ENCODE measurements at regions not wholly inside any gene's neighbourhood (a gene's known extent, or its start where the extent isn't known, plus 50 kb on each side); places are given as distances from the start of the nearest gene placed in this dataset.

DNA sequence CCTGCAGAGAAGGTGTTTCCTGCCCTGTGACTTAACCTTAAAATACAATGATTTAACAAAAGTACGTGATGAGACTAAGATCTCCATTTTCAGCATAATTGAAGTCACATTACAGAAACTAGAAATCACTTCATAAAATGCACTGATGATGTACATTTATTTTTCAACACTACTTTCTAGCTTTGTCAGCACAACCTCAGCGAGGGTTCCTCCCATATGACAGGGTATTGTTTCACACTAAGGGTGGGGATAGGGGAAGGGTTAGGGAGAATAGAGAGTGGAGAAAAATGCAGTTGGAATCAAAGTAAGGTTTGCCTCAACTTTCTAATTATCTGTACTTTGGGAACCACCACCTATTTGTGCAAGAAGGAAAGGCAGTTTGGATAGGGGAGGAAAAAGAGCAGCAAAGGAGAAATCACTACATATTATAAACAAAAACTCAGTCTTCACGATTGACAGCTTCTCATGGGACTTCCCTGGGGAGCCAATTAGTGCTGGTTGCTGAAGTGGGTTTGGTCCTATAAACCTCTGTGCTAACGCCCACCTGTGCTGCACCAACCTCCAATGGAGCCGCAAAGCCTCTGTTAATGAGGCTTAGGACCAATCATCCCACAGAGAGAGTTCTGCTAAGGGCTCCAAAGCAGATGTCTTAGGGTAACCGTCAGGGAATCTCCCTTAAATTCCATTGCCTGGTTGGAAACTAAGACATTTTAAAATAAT is 369.2 kb upstream of the PDE4D start:
- peak in 1 of 2 donors; percentile 48 for DNase-seq (ENCODE audit: low read depth in 2 of 2)

DNA sequence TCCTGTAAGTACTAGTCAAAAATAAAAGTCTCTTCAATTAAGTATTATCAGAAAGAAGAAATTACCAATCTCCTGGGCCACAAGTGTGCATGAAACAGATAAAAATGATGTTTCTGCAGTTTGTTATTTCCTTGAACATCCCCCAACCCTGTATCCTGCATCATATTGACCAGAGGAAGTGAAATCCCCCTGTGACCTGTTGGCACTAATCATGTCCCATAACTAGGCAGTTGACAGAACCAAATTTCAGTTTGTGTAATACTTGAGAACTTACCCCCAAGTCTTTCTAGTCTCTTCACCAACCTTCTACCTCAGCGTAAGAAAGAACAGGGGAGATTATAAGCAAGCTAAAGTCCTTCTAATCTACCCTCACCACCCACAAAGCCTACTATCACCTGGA is 368.2 kb upstream of the PDE4D start:
- no peak for DNase-seq (ENCODE audit: low read depth in 2 of 2)

DNA sequence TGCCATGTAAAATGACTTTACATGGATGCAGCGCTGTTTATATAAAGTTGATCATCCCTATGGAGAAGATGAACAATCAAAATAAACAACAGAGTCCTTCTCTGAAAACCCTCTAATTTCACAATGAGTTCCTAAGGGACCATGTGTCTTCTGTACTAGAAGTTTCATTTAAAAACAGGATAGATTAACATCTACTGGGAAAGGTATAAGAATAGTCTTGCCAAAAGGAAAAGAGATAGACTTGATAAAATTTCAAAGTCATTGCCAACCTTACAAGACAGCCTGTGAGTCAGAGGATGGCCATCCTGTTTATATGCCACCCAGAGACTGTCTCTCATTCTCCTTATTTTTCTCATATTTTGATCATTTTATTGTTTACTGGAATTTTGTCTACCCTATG is 367.1 kb upstream of the PDE4D start:
- peak in 1 of 2 donors; percentile 4 for DNase-seq (ENCODE audit: low read depth in 2 of 2)

DNA sequence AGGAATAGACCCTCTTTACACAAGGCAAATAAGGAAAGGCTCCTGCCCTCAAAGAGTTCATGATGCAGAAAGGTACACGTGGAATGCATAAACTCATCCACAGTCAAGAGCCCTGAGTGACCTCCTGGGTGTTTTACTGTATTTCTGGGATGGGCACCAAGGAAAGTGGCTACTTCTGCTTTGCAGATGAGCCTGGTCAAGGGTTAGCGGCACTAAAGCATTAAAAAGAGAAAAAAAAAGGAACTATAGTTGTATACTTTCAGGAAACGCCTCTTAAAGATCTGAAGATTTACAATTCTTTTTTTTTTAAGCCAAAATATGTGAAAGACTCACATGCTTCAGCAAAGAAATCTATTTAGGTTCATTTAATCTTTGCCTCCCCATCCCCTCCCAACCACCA is 366.2 kb upstream of the PDE4D start:
- DNase-seq (ENCODE audit: low read depth in 2 of 2): no peak

DNA sequence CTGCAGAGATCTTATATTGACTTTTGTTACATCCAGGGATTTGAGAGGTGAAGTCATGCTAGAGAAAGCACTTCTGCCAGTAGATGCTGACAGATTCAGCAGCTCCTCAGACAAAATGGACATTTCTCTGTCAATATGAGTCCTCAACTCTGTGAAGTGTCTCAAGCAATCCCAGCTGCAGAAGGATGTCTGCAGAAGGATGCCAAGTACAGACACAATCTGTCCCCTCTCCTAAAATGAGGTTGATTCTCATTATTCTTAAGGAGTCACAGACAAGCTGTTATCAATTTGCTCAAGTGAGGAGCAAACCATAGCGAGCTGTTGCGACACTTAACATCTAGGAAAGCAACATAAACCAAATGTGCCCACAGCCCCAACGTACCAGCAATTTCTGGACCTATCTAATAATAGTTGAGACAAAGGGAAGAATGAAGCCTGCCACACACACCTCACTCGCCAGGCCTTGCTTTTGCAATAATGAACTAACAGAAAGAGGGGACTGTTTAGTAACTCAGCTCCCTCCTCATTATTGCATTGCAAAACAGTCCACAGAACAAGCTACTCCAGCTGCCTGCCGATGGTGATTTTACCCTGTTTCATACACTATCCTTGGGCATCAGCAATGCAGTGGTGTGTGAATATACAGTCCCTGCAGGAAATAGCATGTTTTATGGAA is 364.2 kb upstream of the PDE4D start:
- peak in 1 of 2 donors; percentile 33 for DNase-seq (ENCODE audit: low read depth in 2 of 2)

DNA sequence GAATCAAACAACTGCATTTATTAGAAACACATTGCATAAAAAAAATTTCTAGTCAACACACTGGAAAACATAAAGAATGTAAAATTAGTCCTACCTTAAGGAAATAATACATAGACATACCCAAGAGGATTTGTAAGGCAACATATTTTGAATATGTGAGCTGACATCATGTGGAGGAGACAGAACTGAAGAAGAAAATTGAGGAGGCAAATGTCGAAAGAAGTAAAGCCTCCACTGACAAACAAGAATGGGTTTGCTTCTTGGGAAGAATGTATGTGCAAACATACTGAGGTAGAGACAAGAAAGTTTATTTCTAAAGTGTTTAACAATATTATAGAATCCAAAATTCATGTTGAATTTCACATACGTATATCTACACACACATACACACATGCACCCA is 363.0 kb upstream of the PDE4D start:
- no peak for DNase-seq (ENCODE audit: low read depth in 2 of 2)

DNA sequence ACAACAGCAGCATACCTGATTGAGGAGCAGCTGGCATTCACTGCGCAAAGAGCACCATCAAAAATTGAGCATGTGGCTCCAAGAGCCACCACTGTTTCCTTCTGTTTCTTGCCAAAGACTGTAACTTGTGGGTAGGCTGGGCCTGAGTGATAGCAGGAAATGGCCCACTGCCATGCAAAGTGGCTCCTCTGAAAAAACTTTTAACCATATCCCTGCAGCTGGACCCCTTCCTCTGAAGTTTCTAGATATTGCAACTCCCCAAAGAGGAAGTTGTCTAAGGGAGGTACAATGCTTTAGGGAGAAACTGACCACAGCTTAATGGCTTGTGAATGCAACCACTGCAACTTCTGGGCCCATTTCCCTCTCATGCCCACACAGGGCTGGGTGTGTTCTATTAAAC is 355.4 kb upstream of the PDE4D start:
- no peak for DNase-seq (ENCODE audit: low read depth in 2 of 2)

DNA sequence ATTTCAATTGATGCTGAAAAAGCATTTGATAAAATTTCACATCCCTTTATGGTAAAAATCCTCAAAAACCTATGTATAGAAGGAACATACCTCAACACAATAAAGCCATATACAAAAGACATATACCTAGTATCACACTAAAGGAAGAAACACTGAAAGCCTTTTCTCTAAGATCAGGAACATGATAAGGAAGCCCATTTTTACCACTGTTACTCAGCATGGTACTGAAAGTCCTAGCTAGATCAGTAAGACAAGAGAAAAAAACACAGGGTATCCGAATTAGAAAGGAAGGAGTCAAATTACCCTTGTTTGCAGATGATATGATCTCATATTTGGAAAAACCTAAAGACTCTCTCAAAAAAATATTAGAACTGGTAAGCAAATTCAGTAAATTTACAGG is 350.2 kb upstream of the PDE4D start:
- no peak for DNase-seq (ENCODE audit: low read depth in 2 of 2)

DNA sequence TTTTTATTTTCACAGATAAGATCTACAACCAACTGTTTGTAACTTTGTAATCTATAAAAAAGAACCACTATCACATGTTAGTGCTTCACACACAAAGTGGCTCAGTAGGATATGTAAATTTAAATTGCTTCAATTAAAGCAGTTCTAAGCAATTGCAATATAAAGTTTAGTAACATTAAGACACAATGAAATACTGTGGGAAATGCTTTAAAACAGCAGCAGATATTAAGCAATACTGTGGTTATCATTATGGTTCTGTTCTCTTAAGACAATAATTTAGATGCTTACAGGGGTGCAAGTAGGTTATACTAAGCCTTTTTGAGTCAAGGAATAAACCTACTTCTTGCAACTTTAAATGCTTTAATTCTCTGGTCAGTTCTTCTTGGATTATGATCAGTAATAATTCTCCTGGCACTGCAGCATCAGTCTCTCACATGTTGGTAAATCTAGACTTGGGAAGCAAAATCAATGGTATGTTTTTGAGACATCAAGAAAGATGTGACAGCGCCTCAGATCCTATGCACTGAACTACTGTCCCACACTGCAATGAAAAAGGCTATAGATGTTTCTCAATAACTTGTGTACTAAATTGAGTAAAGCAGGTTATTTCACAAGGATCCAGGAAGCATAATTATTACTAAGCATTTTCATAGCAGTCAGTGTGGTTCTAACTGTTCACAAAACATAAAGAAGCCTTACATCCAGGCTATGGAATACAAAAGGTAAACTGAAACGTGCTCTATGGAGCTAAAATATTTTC is 338.7 kb upstream of the PDE4D start:
- no peak for DNase-seq (ENCODE audit: low read depth in 2 of 2)

DNA sequence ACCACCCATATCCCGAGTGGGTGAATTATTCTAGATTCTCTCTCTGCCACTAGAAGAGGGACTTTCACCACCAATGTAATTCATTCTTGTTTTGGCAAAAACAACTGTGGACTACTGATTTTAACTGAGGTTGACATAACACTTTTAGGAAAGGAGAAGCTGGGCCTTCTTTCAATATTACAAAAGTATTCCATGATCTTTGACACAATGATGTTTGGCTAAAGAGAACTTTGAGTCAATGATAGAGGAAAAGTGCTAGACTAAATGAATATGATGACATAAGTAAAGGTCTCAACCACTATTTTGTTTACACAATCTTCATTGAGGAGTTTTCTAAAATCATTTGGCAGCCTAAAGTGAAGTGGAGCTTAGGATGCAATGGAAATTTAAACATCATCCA is 336.9 kb upstream of the PDE4D start:
- DNase-seq (ENCODE audit: low read depth in 2 of 2): no peak

DNA sequence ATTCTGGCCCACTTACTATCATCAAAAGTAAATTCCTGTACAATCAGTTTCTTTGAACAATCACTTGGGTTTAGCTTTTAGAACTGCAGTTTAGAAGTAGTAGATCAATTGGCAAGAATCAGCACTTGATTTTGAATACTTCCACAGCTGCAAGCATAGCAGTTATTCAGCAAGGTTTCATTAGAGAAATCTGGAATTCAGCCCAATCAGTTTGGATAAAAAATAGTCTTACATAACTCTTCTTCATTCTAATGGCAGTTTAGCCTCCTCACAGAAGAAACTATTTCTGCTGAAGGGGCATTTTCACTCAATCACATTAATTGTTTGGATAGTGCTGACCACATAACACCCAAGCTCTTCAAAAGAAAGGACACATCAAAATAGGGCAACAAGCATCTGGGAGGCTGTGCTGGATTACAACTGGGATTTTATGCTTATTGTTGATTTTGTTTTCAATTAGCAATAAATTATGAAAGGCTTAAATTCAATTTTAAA is 336.2 kb upstream of the PDE4D start:
- no peak for DNase-seq (ENCODE audit: low read depth in 2 of 2)

DNA sequence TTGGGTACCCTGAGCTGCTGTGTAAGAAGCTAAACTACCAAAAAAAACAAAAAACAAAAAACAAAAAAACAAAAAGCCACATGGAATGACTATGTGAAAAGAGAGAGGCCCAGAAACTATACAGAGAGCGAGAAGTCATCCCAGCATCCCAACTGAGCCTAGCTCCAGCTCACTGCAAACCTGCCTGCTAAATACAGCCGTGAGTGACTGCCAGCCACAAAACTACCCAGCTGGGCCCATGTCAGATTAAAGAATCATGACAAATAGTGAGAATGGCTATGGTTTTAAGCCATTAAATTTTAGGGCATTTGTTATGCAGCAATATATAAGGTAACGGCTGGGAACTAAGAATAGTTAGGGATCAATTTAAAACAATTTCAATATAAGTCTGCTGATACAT is 335.1 kb upstream of the PDE4D start:
- no peak for DNase-seq (ENCODE audit: low read depth in 2 of 2)

DNA sequence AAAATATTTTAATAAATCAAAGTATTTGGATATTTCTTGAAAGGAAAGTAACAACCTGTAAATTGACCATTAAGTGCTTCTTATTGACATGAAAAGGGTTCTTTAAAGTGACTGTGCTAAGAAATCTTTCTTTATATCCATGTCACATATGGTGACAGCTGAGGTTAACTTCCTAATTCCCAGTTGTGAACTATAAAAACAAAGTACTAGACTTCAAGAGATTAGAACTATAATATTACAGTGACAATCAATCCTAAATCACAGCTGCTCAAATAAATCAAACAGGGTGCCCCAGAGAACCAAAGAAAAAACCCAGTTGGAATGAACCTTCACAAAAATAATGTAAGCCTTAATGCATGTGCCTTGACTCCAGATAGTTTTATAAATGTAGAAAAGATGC is 332.6 kb upstream of the PDE4D start:
- no peak for DNase-seq (ENCODE audit: low read depth in 2 of 2)

DNA sequence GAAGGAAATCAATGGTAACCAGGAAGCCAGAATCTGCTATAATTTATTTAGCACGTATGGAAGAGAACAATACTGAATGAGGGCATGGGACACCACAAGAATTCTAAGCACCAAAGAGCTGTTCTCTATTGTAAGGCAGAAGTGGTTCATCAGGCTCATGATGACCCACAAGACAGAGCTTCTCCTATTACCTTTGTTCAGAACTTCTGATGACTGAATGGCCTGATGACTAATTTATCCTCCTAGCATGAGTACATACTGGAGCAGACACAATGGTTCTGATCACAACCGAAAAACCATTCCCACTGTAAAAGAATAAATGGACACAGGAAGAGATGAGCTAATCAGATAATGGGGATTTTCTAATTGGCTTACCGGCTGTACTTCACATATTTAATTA is 329.8 kb upstream of the PDE4D start:
- DNase-seq (ENCODE audit: low read depth in 2 of 2): peak; percentile 4 to 52

DNA sequence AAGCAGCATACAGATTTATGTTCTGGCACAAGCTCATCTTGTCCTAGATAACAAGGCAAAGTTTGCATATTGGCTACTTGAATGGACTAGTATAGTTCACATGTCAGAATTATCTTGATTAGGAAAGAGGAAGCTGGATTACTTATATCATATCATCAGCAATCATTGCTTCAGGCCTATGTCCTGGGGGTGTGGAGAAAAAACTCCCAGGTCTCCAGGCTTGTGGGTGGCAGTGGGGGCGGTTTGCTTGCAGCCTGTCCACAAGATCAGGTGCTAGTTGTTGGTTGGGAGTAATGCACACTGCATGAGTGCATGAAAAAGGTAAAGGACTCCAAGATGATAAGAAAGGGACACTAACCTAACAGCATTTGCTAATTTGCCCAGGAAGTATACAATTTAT is 326.4 kb upstream of the PDE4D start:
- no peak for DNase-seq (ENCODE audit: low read depth in 2 of 2)

DNA sequence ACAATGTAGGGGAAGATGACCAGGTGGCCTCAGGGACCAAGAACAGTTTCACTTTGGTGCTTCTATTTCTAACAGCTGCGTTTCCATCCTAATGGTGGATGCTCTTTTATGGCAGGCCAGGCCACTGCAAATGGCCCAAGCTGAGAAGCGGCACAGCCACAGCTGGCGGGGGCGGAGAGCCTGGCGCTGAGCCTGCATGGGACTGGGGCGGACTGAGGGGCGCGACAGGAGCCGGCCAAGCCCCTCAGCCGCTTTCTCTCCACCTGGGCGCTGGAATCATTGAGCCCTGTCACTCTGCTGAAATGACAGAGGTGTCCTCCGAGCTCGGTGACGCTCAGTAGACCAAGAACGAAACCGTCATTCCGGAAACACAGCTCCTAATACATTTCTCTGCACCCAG is 317.3 kb upstream of the PDE4D start:
- no peak for DNase-seq (ENCODE audit: low read depth in 2 of 2)

DNA sequence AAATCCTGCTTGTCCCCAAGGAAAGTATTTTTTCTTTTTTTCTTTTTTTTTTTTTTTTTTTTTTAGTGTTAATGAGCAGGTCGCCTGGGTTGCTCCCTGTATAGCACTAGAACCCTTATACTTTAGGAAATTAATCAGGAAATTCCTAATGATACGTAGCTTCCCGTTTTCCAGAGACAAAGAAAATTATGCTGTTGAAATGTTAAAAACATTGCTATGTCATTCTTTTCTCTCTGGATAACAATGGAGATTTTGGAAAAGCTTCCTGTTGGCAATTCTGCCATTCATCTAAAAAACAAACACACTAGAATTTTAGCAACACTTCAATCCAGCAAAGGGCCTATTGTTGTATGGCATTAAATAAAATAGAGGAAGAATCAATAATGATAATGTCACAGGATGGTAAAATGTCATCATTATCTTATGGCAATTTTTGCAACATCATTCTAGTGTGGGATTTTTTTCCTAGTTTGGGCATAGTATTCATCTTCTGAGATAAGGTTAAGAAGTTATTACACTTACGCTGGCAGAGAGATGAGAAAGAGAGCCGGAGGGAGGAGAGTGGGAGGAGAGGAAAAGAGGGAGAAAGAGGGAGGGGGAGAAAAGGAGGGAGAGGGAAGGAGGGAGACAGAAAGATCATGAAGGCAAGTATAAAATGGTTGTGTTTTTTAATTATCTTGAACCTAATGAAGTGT is 315.8 kb upstream of the PDE4D start:
- DNase-seq (ENCODE audit: low read depth in 2 of 2): peak in 1 of 2 donors; percentile 83

DNA sequence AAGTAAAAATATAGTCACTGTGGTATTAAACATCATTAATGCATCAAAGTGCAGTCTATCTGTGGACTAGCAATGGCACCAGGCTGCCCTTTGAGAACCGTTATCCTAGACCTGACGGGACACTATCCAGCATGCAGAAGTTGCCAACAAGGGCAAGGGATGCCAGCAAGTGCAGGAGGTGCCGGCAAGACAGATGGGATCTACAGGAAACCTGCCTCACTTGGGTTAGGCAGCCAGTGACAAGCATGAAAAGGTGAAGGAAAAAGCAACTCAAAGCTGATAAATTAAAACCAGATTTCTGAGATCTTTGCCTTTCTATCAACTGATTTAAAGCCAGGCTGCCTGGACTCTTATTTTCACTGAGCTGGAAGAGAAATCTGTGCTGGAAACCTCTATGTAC is 315.2 kb upstream of the PDE4D start:
- peak in 1 of 2 donors; percentile 58 for DNase-seq (ENCODE audit: low read depth in 2 of 2)

DNA sequence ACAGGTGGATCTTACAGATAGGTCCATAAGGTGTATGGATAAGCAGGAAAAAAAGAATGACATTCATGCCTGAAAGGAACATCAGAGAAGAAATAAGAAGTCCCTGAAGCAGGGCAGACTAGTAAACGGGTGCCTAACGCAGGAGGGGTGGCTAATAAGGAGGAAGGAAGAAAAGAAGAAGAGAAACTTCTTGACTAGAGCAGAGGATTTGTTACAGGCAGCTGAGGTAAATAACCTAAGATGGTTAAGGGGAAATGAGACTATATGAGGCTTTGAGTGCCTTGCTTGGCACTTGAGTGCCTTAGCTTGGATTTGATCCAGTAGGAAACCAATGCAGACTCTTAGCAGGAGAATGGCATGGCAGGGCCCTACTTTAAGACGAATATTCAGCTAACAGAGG is 313.5 kb upstream of the PDE4D start:
- DNase-seq (ENCODE audit: low read depth in 2 of 2): no peak

DNA sequence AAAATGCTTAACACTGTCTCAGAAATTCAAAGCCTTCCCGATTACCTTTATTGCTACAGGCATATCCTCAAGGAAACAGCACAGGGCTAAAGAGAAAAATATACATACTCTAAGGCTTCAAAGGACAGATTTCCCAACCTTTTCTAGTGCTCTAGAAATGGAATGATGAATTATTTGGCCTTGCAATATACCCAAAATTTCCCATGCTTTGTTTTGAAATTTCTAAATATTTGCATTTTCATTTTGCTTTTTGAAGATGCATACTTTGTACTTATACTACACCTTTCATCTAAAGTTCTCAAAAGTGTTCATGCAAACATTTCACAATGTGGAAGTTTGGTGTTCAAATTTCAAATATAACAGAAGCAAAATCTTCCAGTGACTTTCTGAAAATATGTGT is 312.7 kb upstream of the PDE4D start:
- no peak for DNase-seq (ENCODE audit: low read depth in 2 of 2)

DNA sequence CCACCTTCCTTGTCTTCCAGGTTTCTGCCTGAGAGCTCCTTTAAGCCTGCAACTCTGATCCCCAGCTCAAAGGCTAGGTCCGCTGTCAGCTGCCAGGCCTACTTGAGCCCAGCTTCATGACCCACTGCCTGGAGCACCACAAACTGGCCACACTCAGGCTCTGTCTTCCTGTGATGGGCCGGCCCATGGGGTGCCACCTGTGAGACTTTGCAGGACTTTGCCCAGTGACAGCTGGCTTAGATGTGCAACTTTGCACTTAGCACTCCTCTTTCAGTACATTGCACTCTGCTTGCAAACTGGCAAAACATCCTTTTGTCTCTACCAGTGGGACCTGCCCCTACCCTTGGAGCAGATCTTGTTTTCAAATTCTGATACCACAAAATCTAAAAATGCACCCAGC is 311.5 kb upstream of the PDE4D start:
- DNase-seq (ENCODE audit: low read depth in 2 of 2): no peak
